ENCODE measurements at regions not wholly inside any gene's neighbourhood (a gene's known extent, or its start where the extent isn't known, plus 50 kb on each side); places are given as distances from the start of the nearest gene placed in this dataset.

DNA sequence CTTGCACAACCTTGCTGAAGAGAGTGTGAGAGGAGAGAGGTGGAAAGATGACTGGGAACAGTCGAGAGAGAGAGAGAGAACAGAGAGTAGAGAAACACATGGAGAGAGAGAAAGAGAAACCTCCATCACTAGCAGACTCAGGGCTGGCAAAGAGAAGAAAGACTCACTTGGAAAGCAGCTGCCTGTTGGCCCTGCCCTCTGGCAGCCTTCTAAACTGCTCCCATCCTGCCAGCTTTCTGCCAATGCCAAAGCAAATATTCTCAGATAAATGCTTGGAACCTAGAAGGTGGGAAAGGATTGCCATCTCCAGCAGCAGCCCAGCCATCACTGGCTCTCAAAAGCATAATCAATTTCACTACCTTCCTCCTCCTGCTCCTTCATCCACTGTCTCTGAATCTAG, 107.9 kb upstream of the WSCD2 start:
- TF ChIP-seq MYC (IDR thresholded peaks at IDR 0.05; ENCODE audit: low read depth, low read length) = no peak
- no peak for TF ChIP-seq MYC (CRISPR knock-in tag; IDR thresholded peaks at IDR 0.05; ENCODE audit: borderline replicate concordance, low read depth)
- TF ChIP-seq, protein P1, sequence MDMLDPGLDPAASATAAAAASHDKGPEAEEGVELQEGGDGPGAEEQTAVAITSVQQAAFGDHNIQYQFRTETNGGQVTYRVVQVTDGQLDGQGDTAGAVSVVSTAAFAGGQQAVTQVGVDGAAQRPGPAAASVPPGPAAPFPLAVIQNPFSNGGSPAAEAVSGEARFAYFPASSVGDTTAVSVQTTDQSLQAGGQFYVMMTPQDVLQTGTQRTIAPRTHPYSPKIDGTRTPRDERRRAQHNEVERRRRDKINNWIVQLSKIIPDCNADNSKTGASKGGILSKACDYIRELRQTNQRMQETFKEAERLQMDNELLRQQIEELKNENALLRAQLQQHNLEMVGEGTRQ (CRISPR knock-in tag; IDR thresholded peaks at IDR 0.05) = no peak
- TF ChIP-seq, protein P2, sequence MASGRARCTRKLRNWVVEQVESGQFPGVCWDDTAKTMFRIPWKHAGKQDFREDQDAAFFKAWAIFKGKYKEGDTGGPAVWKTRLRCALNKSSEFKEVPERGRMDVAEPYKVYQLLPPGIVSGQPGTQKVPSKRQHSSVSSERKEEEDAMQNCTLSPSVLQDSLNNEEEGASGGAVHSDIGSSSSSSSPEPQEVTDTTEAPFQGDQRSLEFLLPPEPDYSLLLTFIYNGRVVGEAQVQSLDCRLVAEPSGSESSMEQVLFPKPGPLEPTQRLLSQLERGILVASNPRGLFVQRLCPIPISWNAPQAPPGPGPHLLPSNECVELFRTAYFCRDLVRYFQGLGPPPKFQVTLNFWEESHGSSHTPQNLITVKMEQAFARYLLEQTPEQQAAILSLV (tag; IDR thresholded peaks at IDR 0.05) = no peak
- no peak for TF ChIP-seq HMGN3 (IDR thresholded peaks at IDR 0.05; ENCODE audit: borderline replicate concordance, extremely low read depth, insufficient read length, low read depth, low read length)
- no peak for TF ChIP-seq SMARCC2 (IDR thresholded peaks at IDR 0.05; ENCODE audit: low read depth)
- TF ChIP-seq MYBL2 (IDR thresholded peaks at IDR 0.05; ENCODE audit: low read depth) = no peak
- no peak for TF ChIP-seq MYBL2 (CRISPR knock-in tag; IDR thresholded peaks at IDR 0.05; ENCODE audit: borderline replicate concordance)
- TF ChIP-seq, protein P3, sequence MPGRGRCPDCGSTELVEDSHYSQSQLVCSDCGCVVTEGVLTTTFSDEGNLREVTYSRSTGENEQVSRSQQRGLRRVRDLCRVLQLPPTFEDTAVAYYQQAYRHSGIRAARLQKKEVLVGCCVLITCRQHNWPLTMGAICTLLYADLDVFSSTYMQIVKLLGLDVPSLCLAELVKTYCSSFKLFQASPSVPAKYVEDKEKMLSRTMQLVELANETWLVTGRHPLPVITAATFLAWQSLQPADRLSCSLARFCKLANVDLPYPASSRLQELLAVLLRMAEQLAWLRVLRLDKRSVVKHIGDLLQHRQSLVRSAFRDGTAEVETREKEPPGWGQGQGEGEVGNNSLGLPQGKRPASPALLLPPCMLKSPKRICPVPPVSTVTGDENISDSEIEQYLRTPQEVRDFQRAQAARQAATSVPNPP (IDR thresholded peaks at IDR 0.05; ENCODE audit: borderline replicate concordance, insufficient read depth, insufficient read length) = no peak
- no peak for TF ChIP-seq POLR2A (conservative IDR thresholded peaks at IDR 0.05)
- TF ChIP-seq PHF8 (IDR thresholded peaks at IDR 0.05; ENCODE audit: borderline replicate concordance, low read length) = no peak
- TF ChIP-seq NR2C2 (CRISPR knock-in tag; IDR thresholded peaks at IDR 0.05) = no peak
- TF ChIP-seq NR2C2 (tag; IDR thresholded peaks at IDR 0.05) = no peak
- TF ChIP-seq, protein P4, sequence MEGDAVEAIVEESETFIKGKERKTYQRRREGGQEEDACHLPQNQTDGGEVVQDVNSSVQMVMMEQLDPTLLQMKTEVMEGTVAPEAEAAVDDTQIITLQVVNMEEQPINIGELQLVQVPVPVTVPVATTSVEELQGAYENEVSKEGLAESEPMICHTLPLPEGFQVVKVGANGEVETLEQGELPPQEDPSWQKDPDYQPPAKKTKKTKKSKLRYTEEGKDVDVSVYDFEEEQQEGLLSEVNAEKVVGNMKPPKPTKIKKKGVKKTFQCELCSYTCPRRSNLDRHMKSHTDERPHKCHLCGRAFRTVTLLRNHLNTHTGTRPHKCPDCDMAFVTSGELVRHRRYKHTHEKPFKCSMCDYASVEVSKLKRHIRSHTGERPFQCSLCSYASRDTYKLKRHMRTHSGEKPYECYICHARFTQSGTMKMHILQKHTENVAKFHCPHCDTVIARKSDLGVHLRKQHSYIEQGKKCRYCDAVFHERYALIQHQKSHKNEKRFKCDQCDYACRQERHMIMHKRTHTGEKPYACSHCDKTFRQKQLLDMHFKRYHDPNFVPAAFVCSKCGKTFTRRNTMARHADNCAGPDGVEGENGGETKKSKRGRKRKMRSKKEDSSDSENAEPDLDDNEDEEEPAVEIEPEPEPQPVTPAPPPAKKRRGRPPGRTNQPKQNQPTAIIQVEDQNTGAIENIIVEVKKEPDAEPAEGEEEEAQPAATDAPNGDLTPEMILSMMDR (IDR thresholded peaks at IDR 0.05 in 2 of 3, conservative IDR thresholded peaks at IDR 0.05 in 1 of 3; ENCODE audit: insufficient read depth in 2 of 3, low read depth in 1 of 3, low read length in 3 of 3) = no peak
- no peak for TF ChIP-seq ZNF384 (IDR thresholded peaks at IDR 0.05; ENCODE audit: low read depth, low read length)

All from K562 (cell line).